ENCODE measurements at regions not wholly inside any gene's neighbourhood (a gene's known extent, or its start where the extent isn't known, plus 50 kb on each side); places are given as distances from the start of the nearest gene placed in this dataset.

GRCh38 chr16:64236316-64236715 lies 885.5 kb downstream of the CDH11 start:
- no peak for DNase-seq (ENCODE audit: low spot score)

- DNase-seq (ENCODE audit: low spot score): no peak
Observed at GRCh38 chr16:64234200-64234599, 887.7 kb downstream of the CDH11 start.

- no peak for DNase-seq (ENCODE audit: low spot score)
Observed at GRCh38 chr16:64225696-64226095, 896.2 kb downstream of the CDH11 start.

- DNase-seq (ENCODE audit: low spot score): no peak
Observed at GRCh38 chr16:64225036-64225435, 896.8 kb downstream of the CDH11 start.

DNA sequence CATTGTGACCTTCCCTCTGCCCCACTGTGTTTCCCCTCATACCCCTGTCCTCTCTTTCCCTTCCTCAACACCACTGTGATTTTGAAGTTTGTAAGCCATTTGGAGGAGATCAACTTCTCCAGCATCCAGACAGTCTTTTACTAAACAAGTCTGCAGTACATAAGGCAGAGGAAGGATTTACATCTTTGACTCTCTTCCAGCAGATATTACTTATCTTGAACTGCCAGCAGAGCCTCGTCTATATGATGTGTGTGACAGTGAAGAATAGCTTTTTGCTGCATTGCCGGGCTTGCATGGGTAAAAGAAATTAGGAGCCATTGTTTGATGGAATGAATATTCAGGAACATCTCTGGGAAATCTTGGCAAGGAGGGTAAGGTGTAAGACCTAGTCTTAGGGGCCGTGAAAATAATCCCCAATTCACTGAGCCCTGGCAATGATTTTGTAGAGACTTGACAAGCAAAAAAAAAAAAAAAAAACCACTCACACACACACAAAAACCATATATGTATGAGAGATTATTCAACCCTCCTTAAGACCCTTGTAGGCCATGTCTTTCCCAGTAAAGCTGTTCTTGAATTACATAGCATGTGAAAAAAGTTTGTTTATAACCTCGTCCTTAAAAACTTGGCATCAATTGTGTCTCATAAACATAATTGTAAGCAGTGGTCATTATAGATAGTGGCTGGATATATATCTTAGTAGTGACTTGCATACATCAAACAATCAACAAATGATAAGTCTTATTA lies 903.9 kb downstream of the CDH11 start:
- no peak for DNase-seq (ENCODE audit: low spot score)

- no peak for DNase-seq (ENCODE audit: low spot score)
Observed at GRCh38 chr16:64215730-64216129, 906.1 kb downstream of the CDH11 start.

DNA sequence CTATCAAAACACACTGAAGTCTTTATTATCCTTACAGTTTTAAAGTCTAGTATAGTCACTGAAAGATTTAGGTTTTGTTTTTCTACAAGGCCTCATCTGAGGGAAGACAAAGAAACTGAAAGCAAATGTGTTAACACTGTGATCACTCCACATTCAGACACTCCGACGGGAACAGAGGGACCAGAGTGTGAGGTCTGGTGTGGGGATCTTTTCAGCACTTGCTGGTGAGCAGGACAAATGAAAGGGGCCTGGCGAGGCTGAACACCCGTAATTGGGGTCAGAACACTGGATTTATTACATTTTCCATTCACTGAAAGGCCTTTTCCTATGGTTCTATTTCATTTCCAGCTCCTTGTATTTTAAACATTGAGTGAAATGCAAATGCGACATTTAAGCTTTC lies 910.5 kb downstream of the CDH11 start:
- no peak for DNase-seq (ENCODE audit: low spot score)

- DNase-seq (ENCODE audit: low spot score): no peak
Observed at GRCh38 chr16:64206862-64207261, 915.0 kb downstream of the CDH11 start.

DNA sequence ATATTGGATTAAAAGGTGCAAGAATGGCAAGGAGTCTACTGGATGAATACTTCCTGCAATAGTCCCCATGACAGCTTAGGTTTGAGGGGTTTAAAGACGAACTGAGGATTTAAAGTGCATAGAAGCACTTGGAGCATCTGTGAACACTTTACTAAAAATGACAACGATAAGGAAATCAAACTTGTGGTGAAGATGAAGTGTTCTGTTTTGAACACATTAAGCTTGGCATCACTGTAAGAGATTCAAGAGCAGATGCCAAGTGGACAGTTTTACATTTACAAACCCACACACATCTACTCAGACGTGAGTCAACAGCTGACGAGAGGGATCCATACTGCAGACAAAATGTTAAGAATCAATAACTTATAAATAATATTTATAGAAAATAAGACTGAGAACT lies 918.7 kb downstream of the CDH11 start:
- no peak for DNase-seq (ENCODE audit: low spot score)

DNA sequence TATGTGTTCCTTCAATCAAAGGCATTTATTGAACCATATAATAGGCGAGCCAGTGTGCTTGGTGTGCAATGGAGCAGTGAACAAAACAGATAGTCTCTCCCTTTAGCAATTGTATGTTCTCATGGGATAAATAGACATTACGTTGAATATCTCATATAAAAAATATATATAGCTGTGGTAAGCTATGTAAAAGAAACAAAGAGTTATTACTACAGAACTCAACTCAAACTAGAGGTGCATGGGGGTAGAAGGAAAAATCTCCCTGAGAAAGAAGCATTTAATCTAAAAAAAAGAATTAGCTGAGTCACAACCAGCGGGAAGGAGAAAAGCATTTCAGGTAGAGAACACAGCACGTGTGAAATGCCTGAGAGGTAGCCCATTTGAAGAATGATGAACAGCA lies 919.3 kb downstream of the CDH11 start:
- no peak for DNase-seq (ENCODE audit: low spot score)

GRCh38 chr16:64196444-64196843 lies 925.4 kb downstream of the CDH11 start:
- no peak for DNase-seq (ENCODE audit: low spot score)

- DNase-seq (ENCODE audit: low spot score): no peak
Observed at GRCh38 chr16:64185954-64186353, 935.9 kb downstream of the CDH11 start.

GRCh38 chr16:64184156-64184555 lies 937.7 kb downstream of the CDH11 start:
- no peak for DNase-seq (ENCODE audit: low spot score)

GRCh38 chr16:64182985-64183384 lies 938.9 kb downstream of the CDH11 start:
- no peak for DNase-seq (ENCODE audit: low spot score)

- no peak for DNase-seq (ENCODE audit: low spot score)
Observed at GRCh38 chr16:64181271-64181925, 940.5 kb downstream of the CDH11 start.

DNA sequence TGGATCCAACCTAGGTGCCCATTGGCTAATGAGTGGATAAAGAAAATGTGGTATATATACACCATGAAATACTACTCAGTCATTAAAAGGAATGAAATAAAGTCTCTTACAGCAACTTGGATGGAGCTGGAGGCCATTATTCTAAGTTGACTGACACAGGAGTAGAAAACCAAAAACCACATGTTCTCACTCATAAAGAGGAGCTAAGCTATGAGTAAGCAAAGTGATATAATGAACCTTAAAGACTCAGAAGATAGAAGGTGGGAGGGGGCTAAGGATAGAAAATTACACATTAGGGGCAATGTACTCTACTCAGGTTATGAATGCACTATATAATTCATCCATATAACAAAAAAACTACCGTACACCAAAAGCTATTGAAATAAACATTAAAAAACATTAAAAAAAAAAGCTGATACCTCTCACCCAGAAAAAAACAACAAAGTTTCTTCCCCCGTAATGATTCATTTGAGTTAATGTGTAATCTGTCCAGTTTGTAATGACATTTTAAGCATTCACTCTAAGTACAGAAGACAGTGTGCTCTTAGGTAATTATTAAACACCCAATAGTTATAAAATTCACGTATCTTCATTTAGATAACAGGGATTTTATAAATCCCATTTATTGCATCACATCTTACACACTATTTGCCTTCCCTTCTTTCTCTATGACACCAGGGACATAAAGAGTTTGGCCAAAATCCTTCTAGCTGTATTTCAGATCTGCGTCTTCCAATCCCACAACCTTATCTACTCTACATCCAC lies 941.5 kb downstream of the CDH11 start:
- no peak for DNase-seq (ENCODE audit: low spot score)

- no peak for DNase-seq (ENCODE audit: low spot score)
Observed at GRCh38 chr16:64174327-64174726, 947.5 kb downstream of the CDH11 start.

GRCh38 chr16:64172652-64173051 lies 949.2 kb downstream of the CDH11 start:
- no peak for DNase-seq (ENCODE audit: low spot score)

- DNase-seq (ENCODE audit: low spot score): no peak
Observed at GRCh38 chr16:64172226-64172625, 949.6 kb downstream of the CDH11 start.

DNA sequence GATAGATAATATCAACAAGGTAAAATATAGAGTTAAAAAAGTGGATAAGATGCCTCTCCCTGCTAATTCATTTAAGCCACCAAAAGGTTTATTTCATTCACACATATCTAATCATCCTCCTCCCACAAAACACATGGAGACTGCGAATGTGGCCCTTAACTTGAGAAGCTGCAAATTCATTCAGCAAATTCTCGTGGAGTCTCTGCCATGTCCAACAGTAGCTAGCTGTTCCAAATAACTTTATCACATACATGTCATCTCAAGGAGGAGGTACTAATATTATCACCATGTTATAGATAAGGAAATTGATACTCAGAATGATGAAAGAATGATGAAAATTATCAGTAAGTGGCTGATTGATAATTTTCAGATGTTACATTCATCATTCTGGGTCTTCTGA lies 950.2 kb downstream of the CDH11 start:
- DNase-seq (ENCODE audit: low spot score): no peak

- no peak for DNase-seq (ENCODE audit: low spot score)
Observed at GRCh38 chr16:64168371-64168770, 953.5 kb downstream of the CDH11 start.

- no peak for DNase-seq (ENCODE audit: low spot score)
Observed at GRCh38 chr16:64167936-64168335, 953.9 kb downstream of the CDH11 start.

GRCh38 chr16:64165368-64165767 lies 956.5 kb downstream of the CDH11 start:
- no peak for DNase-seq (ENCODE audit: low spot score)

Data from HuH-7 (cell line).